WTC11 (cell line): ENCODE measurements at regions not wholly inside any gene's neighbourhood (a gene's known extent, or its start where the extent isn't known, plus 50 kb on each side); places are given as distances from the start of the nearest gene placed in this dataset.

Experiments used
- CREM ChIP-seq: sonication (generic); formaldehyde crosslinking; IDR thresholded peaks from 2 replicates; pipeline ENCODE4 v1.8.1; 2022; ENCODE audit warnings: mild to moderate bottlenecking, missing genetic modification reagents, moderate library complexity
- FOXK1 ChIP-seq: sonication (generic); formaldehyde crosslinking; IDR thresholded peaks from 2 replicates; pipeline ENCODE4 v1.8.0; 2022; ENCODE audit warnings: mild to moderate bottlenecking, moderate library complexity, missing genetic modification reagents
- NR3C1 ChIP-seq: sonication (generic); formaldehyde crosslinking; conservative IDR thresholded peaks from 2 replicates; pipeline ENCODE4 v1.8.1; 2023; ENCODE audit warnings: low read depth, mild to moderate bottlenecking, missing genetic modification reagents
- TF ChIP-seq, protein P1 (sequence below): fragments of 200-600 bp; IDR thresholded peaks from 2 replicates; pipeline ENCODE4 v1.8.0; 2022; ENCODE audit warnings: antibody characterized with exemption
- TF ChIP-seq, protein P2 (sequence below): fragments of 250-450 bp; sonication (Bioruptor Pico); IDR thresholded peaks from 2 replicates; pipeline ENCODE4 v1.9.0; 2021; ENCODE audit warnings: mild to moderate bottlenecking
- TF ChIP-seq, protein P3 (sequence below): sonication (generic); formaldehyde crosslinking; IDR thresholded peaks from 2 replicates; pipeline ENCODE4 v1.8.0; 2022; ENCODE audit warnings: missing genetic modification reagents
- TF ChIP-seq, protein P4 (sequence below): sonication (generic); formaldehyde crosslinking; IDR thresholded peaks from 2 replicates; pipeline ENCODE4 v1.8.0; 2022; ENCODE audit warnings: mild to moderate bottlenecking, missing genetic modification reagents
- TF ChIP-seq, protein P5 (sequence below): sonication (generic); formaldehyde crosslinking; IDR thresholded peaks from 2 replicates; pipeline ENCODE4 v1.8.1; 2022; ENCODE audit warnings: mild to moderate bottlenecking, missing genetic modification reagents, moderate library complexity, borderline replicate concordance
- TF ChIP-seq, protein P6 (sequence below): sonication (generic); formaldehyde crosslinking; IDR thresholded peaks from 2 replicates; pipeline ENCODE4 v1.8.1; 2023; ENCODE audit warnings: mild to moderate bottlenecking, missing genetic modification reagents, moderate library complexity

DNA sequence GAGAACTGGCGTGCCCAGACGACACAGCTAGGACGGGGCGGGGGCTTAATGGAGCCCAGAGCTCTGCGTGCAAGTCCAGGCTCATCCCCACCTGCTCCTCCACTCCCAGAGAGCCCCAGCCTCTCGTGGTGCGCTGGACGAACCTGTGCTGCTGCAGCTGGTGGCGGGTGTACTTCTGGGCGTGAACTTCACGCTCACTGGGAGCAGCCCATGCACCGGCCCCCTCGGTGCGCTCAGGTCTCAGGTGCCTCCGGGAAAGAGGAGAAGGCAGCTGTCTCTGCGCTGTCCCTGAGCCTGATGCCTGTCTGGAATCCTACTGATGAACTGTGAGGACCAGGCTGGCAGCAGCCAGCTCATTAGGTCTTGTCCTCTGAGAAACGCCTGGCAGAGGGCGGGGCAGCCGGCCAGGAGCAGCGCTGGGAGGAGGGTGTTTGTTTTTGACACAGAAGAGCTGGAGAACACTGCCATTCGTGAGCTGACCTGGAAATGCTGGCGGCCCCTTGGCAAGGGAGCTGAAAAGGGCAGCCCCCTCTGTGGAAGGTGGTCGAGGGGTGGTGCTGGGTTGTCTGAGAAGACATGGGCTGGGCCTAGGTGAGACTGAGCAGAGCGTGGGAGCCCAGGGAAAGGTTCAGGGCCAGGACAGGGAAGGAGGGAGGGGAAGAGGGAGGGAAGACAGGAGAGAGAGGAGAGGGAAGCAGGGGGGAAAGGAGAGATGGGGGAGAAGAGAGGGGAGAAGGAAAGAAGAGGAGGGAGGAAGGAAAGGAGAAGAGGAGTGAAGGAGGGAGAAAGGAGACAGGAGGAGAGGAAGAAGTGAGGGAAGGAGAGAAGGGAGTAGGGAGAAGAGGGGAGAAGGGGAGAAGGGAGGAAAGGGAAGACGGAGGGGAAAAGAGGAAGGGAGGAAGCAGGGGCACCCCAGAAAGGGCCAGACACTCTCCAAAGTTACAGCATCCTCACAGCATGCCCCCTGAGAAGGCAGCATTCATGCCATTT, 53.5 kb upstream of the TNS3 start:
- TF ChIP-seq, protein P1, sequence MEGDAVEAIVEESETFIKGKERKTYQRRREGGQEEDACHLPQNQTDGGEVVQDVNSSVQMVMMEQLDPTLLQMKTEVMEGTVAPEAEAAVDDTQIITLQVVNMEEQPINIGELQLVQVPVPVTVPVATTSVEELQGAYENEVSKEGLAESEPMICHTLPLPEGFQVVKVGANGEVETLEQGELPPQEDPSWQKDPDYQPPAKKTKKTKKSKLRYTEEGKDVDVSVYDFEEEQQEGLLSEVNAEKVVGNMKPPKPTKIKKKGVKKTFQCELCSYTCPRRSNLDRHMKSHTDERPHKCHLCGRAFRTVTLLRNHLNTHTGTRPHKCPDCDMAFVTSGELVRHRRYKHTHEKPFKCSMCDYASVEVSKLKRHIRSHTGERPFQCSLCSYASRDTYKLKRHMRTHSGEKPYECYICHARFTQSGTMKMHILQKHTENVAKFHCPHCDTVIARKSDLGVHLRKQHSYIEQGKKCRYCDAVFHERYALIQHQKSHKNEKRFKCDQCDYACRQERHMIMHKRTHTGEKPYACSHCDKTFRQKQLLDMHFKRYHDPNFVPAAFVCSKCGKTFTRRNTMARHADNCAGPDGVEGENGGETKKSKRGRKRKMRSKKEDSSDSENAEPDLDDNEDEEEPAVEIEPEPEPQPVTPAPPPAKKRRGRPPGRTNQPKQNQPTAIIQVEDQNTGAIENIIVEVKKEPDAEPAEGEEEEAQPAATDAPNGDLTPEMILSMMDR, result no peak
- TF ChIP-seq, protein P2, sequence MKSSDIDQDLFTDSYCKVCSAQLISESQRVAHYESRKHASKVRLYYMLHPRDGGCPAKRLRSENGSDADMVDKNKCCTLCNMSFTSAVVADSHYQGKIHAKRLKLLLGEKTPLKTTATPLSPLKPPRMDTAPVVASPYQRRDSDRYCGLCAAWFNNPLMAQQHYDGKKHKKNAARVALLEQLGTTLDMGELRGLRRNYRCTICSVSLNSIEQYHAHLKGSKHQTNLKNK (CRISPR knock-in tag), result no peak
- TF ChIP-seq FOXK1 (CRISPR knock-in tag) (no peak), NR3C1 (CRISPR knock-in tag) (no peak), CREM (CRISPR knock-in tag) (no peak)
- TF ChIP-seq, protein P3, sequence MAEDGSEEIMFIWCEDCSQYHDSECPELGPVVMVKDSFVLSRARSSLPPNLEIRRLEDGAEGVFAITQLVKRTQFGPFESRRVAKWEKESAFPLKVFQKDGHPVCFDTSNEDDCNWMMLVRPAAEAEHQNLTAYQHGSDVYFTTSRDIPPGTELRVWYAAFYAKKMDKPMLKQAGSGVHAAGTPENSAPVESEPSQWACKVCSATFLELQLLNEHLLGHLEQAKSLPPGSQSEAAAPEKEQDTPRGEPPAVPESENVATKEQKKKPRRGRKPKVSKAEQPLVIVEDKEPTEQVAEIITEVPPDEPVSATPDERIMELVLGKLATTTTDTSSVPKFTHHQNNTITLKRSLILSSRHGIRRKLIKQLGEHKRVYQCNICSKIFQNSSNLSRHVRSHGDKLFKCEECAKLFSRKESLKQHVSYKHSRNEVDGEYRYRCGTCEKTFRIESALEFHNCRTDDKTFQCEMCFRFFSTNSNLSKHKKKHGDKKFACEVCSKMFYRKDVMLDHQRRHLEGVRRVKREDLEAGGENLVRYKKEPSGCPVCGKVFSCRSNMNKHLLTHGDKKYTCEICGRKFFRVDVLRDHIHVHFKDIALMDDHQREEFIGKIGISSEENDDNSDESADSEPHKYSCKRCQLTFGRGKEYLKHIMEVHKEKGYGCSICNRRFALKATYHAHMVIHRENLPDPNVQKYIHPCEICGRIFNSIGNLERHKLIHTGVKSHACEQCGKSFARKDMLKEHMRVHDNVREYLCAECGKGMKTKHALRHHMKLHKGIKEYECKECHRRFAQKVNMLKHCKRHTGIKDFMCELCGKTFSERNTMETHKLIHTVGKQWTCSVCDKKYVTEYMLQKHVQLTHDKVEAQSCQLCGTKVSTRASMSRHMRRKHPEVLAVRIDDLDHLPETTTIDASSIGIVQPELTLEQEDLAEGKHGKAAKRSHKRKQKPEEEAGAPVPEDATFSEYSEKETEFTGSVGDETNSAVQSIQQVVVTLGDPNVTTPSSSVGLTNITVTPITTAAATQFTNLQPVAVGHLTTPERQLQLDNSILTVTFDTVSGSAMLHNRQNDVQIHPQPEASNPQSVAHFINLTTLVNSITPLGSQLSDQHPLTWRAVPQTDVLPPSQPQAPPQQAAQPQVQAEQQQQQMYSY (CRISPR knock-in tag), result no peak
- TF ChIP-seq, protein P4, sequence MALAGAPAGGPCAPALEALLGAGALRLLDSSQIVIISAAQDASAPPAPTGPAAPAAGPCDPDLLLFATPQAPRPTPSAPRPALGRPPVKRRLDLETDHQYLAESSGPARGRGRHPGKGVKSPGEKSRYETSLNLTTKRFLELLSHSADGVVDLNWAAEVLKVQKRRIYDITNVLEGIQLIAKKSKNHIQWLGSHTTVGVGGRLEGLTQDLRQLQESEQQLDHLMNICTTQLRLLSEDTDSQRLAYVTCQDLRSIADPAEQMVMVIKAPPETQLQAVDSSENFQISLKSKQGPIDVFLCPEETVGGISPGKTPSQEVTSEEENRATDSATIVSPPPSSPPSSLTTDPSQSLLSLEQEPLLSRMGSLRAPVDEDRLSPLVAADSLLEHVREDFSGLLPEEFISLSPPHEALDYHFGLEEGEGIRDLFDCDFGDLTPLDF, result no peak
- TF ChIP-seq, protein P5, sequence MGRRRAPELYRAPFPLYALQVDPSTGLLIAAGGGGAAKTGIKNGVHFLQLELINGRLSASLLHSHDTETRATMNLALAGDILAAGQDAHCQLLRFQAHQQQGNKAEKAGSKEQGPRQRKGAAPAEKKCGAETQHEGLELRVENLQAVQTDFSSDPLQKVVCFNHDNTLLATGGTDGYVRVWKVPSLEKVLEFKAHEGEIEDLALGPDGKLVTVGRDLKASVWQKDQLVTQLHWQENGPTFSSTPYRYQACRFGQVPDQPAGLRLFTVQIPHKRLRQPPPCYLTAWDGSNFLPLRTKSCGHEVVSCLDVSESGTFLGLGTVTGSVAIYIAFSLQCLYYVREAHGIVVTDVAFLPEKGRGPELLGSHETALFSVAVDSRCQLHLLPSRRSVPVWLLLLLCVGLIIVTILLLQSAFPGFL, result no peak
- TF ChIP-seq, protein P6, sequence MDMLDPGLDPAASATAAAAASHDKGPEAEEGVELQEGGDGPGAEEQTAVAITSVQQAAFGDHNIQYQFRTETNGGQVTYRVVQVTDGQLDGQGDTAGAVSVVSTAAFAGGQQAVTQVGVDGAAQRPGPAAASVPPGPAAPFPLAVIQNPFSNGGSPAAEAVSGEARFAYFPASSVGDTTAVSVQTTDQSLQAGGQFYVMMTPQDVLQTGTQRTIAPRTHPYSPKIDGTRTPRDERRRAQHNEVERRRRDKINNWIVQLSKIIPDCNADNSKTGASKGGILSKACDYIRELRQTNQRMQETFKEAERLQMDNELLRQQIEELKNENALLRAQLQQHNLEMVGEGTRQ (CRISPR knock-in tag), result no peak
